DMS 273 treated with DMSO at 0.1 percent for 48 hours (cell line): ENCODE measurements at regions not wholly inside any gene's neighbourhood (a gene's known extent, or its start where the extent isn't known, plus 50 kb on each side); places are given as distances from the start of the nearest gene placed in this dataset.
"Not testable (repeated sequence)": the region's sequence is repeated elsewhere in the genome, so short reads cannot be mapped to it uniquely, and the experiment has no call there.

Experiments used
- DNase-seq: peaks from one replicate; lab custom pipeline; 2025; lab: John Stamatoyannopoulos, UW

- not testable (repeated sequence) for DNase-seq
Measured at GRCh38 chr5:12657914-12658474, 753.7 kb upstream of the CTNND2 start.

GRCh38 chr5:12655675-12656074 is 751.4 kb upstream of the CTNND2 start:
- no peak for DNase-seq

- DNase-seq: no peak
Measured at GRCh38 chr5:12652201-12652600, 748.0 kb upstream of the CTNND2 start.

- DNase-seq: no peak
Measured at GRCh38 chr5:12648558-12648957, 744.3 kb upstream of the CTNND2 start.

- no peak for DNase-seq
Measured at GRCh38 chr5:12647613-12648012, 743.4 kb upstream of the CTNND2 start.

- no peak for DNase-seq
Measured at GRCh38 chr5:12645582-12645981, 741.3 kb upstream of the CTNND2 start.

- no peak for DNase-seq
Measured at GRCh38 chr5:12636209-12636608, 732.0 kb upstream of the CTNND2 start.

GRCh38 chr5:12626556-12626955 is 722.3 kb upstream of the CTNND2 start:
- DNase-seq: no peak

- DNase-seq: no peak
Measured at GRCh38 chr5:12625667-12626263, 721.5 kb upstream of the CTNND2 start.

- no peak for DNase-seq
Measured at GRCh38 chr5:12624776-12625560, 720.7 kb upstream of the CTNND2 start.

GRCh38 chr5:12623408-12623807 is 719.2 kb upstream of the CTNND2 start:
- no peak for DNase-seq

GRCh38 chr5:12616093-12616492 is 711.8 kb upstream of the CTNND2 start:
- no peak for DNase-seq

GRCh38 chr5:12615141-12615820 is 711.0 kb upstream of the CTNND2 start:
- no peak for DNase-seq

- DNase-seq: no peak
Measured at GRCh38 chr5:12614608-12615007, 710.4 kb upstream of the CTNND2 start.

- DNase-seq: no peak
Measured at GRCh38 chr5:12611132-12611531, 706.9 kb upstream of the CTNND2 start.

GRCh38 chr5:12607817-12608216 is 703.6 kb upstream of the CTNND2 start:
- DNase-seq: not testable (repeated sequence)

- no peak for DNase-seq
Measured at GRCh38 chr5:12592228-12592627, 688.0 kb upstream of the CTNND2 start.

GRCh38 chr5:12586406-12586805 is 682.2 kb upstream of the CTNND2 start:
- DNase-seq: no peak

- not testable (repeated sequence) for DNase-seq
Measured at GRCh38 chr5:12578803-12579202, 674.6 kb upstream of the CTNND2 start.

- DNase-seq: not testable (repeated sequence)
Measured at GRCh38 chr5:12576953-12577352, 672.7 kb upstream of the CTNND2 start.

GRCh38 chr5:12574298-12575093 is 670.2 kb upstream of the CTNND2 start:
- DNase-seq: not testable (repeated sequence)

GRCh38 chr5:12573916-12574297 is 669.7 kb upstream of the CTNND2 start:
- not testable (repeated sequence) for DNase-seq
